SK-N-SH (cell line): ENCODE measurements at regions not wholly inside any gene's neighbourhood (a gene's known extent, or its start where the extent isn't known, plus 50 kb on each side); places are given as distances from the start of the nearest gene placed in this dataset.

Experiments used
- CTCF ChIA-PET: fragments of 300-600, 350-600 bp; formaldehyde crosslinking; extraction: SDS; loops from one replicate; lab custom pipeline; 2021; lab: Yijun Ruan, JAX
- POLR2A ChIA-PET: fragments of 350-600 bp; sonication (Branson Sonifier 250); formaldehyde crosslinking; extraction: SDS; loops from one replicate; lab custom pipeline; 2020; ENCODE audit warnings: antibody characterized with exemption, inconsistent platforms; lab: Yijun Ruan, JAX
- DNase-seq: peaks from one replicate; pipeline ENCODE4 v3.0.0; 2012
- H2AFZ ChIP-seq: fragments of 200-600 bp; sonication (generic); 2 replicates; pipeline ENCODE4 v1.8.1; 2016; ENCODE audit warnings: antibody characterized with exemption, mild to moderate bottlenecking, low read depth
- H3F3A ChIP-seq: fragments of 200-600 bp; sonication (generic); replicated peaks from 2 replicates; pipeline ENCODE3; 2016; ENCODE audit warnings: antibody characterized with exemption, mild to moderate bottlenecking; ENCODE audit not compliant: insufficient read depth
- H3K27ac ChIP-seq, 2 experiments: fragments of 200-500 bp in 1 of 2; fragments of 200-600 bp in 1 of 2; sonication (Bioruptor generic) in 1 of 2; sonication (generic), shearing (Covaris generic) in 1 of 2; 2 replicates each; pipeline versions ENCODE4 v1.5.1 to v1.6.1; 2014 to 2016; ENCODE audit warnings: low read depth in 2 of 2, inconsistent platforms in 1 of 2, low read length in 1 of 2, mild to moderate bottlenecking in 1 of 2, mixed read lengths in 1 of 2
- H3K27me3 ChIP-seq: fragments of 200-600 bp; sonication (generic), shearing (Covaris generic); 2 replicates; pipeline ENCODE4 v1.6.1; 2016; ENCODE audit warnings: mixed run types; ENCODE audit not compliant: insufficient read depth
- H3K36me3 ChIP-seq, 2 experiments: fragments of 200-500 bp in 1 of 2; fragments of 200-600 bp in 1 of 2; sonication (Bioruptor generic) in 1 of 2; sonication (generic) in 1 of 2; replicated peaks in 1 of 2; 2 replicates each; pipeline versions ENCODE3 to v1.5.1; 2014 to 2016; ENCODE audit warnings: low read length in 1 of 2, mild to moderate bottlenecking in 1 of 2; ENCODE audit not compliant: insufficient read depth in 2 of 2, control insufficient read depth in 1 of 2
- H3K4me1 ChIP-seq, 2 experiments: fragments of 200-500 bp in 1 of 2; fragments of 200-600 bp in 1 of 2; sonication (Bioruptor generic) in 1 of 2; sonication (generic), shearing (Covaris generic) in 1 of 2; 2 replicates each; pipeline versions ENCODE4 v1.5.1 to v1.6.1; 2014 to 2016; ENCODE audit warnings: low read depth in 1 of 2, low read length in 1 of 2, mixed run types in 1 of 2; ENCODE audit not compliant: insufficient read depth in 2 of 2, control insufficient read depth in 1 of 2
- H3K4me2 ChIP-seq: fragments of 200-600 bp; sonication (generic), shearing (Covaris generic); 2 replicates; pipeline ENCODE4 v1.6.1; 2017; ENCODE audit warnings: mixed run types
- H3K4me3 ChIP-seq, 2 experiments: fragments of 200-500 bp in 1 of 2; fragments of 200-600 bp in 1 of 2; sonication (Bioruptor generic) in 1 of 2; sonication (generic), shearing (Covaris generic) in 1 of 2; 2 replicates each; pipeline versions ENCODE4 v1.5.1 to v1.8.1; 2014 to 2016; ENCODE audit warnings: low read depth in 2 of 2, inconsistent platforms in 1 of 2, low read length in 1 of 2, mild to moderate bottlenecking in 1 of 2, mixed read lengths in 1 of 2, moderate library complexity in 1 of 2
- H3K79me2 ChIP-seq: fragments of 200-600 bp; sonication (generic); 2 replicates; pipeline ENCODE4 v1.8.1; 2017; ENCODE audit warnings: mild to moderate bottlenecking; ENCODE audit not compliant: insufficient read depth
- H3K9ac ChIP-seq: fragments of 200-600 bp; sonication (generic); 2 replicates; pipeline ENCODE4 v1.6.1; 2017; ENCODE audit warnings: mixed run types
- H3K9me2 ChIP-seq: fragments of 200-600 bp; sonication (generic); 2 replicates; pipeline ENCODE4 v1.6.1; 2017; ENCODE audit warnings: mixed run types
- H3K9me3 ChIP-seq: fragments of 200-600 bp; sonication (generic); 2 replicates; pipeline ENCODE4 v1.6.1; 2017; ENCODE audit warnings: mixed run types, mild to moderate bottlenecking, moderate library complexity
- H4K20me1 ChIP-seq: fragments of 200-600 bp; sonication (generic); 2 replicates; pipeline ENCODE4 v1.6.1; 2017; ENCODE audit warnings: mild to moderate bottlenecking, mixed run types; ENCODE audit not compliant: insufficient read depth
- EP300 ChIP-seq, 2 experiments: IDR thresholded peaks; 2 replicates each; pipeline versions ENCODE4 v1.4.0 to v1.6.1; 2012; ENCODE audit warnings: borderline replicate concordance in 1 of 2, low read depth in 1 of 2, low read length in 1 of 2
- EZH2phosphoT487 ChIP-seq: fragments of 200-600 bp; sonication (generic); IDR thresholded peaks from 2 replicates; pipeline ENCODE4 v1.6.1; 2017; ENCODE audit warnings: low read depth, mixed run types, mild to moderate bottlenecking, antibody characterized with exemption, moderate library complexity, borderline replicate concordance
- FOSL2 ChIP-seq: IDR thresholded peaks from 2 replicates; pipeline ENCODE4 v1.4.0; 2012; ENCODE audit warnings: low read depth, mild to moderate bottlenecking, moderate library complexity, borderline replicate concordance
- FOXM1 ChIP-seq: IDR thresholded peaks from 2 replicates; pipeline ENCODE4 v1.4.0; 2012; ENCODE audit warnings: low read depth, mild to moderate bottlenecking
- MEF2A ChIP-seq: IDR thresholded peaks from 2 replicates; pipeline ENCODE4 v1.4.0; 2012; ENCODE audit warnings: low read depth, borderline replicate concordance
- RAD21 ChIP-seq: IDR thresholded peaks from 2 replicates; pipeline ENCODE4 v1.6.1; 2012; ENCODE audit warnings: mild to moderate bottlenecking, low read length
- RFX5 ChIP-seq: IDR thresholded peaks from 2 replicates; pipeline ENCODE4 v1.6.1; 2012; ENCODE audit warnings: mild to moderate bottlenecking, improper control_type of control experiment, low read length
- SIN3A ChIP-seq: IDR thresholded peaks from 2 replicates; pipeline ENCODE4 v1.6.1; 2012; ENCODE audit warnings: low read depth, mild to moderate bottlenecking, low read length, moderate library complexity, borderline replicate concordance
- TAF1 ChIP-seq: IDR thresholded peaks from 2 replicates; pipeline ENCODE4 v1.6.1; 2012; ENCODE audit warnings: low read depth, mild to moderate bottlenecking, low read length, moderate library complexity, borderline replicate concordance
- TEAD4 ChIP-seq: IDR thresholded peaks from 2 replicates; pipeline ENCODE4 v1.4.0; 2012; ENCODE audit warnings: mild to moderate bottlenecking, borderline replicate concordance; ENCODE audit not compliant: insufficient read depth
- USF2 ChIP-seq: fragments of 150-350 bp; IDR thresholded peaks from 2 replicates; pipeline ENCODE4 v1.6.1; 2017; ENCODE audit warnings: antibody characterized with exemption, low read length, low read depth, borderline replicate concordance
- WGBS: methylation state at CpG from one replicate; pipeline ENCODE4 v1.1.6; 2017; ENCODE audit warnings: low lambda C conversion rate; 5-methylcytosine and 5-hydroxymethylcytosine counted together
- small RNA-seq, 7 experiments: library from RNA; depleted of rRNA; stranded (forward); fragments of <200 nt; gene quantifications; one replicate each; pipeline ENCODE3, GENCODE V24; 2012

- 13% methylated on average over 5 of the region's 5 CpGs for WGBS
- Histone ChIP-seq H3K36me3 (no peaks in the 10 kb centered on the region), H3K4me3 (no peak overlapping the region), H3K27ac (no peak overlapping the region), H3K27me3 (no peaks in the 10 kb centered on the region), H3K79me2 (no peaks in the 10 kb centered on the region), H3K9ac (no peak overlapping the region), H4K20me1 (no peaks in the 10 kb centered on the region), H2AFZ (no peak overlapping the region), H3K4me1 (no peaks in the 10 kb centered on the region; a peak in 1 of 4 replicates), H3K9me2 (no peaks in the 10 kb centered on the region), H3K4me2 (no peak overlapping the region), H3F3A (no peaks in the 10 kb centered on the region), H3K9me3 (no peaks in the 10 kb centered on the region)
- TF ChIP-seq USF2 (no peak), RAD21 (no peak), MEF2A (no peak), RFX5 (no peak), SIN3A (no peak), EP300 (IDR thresholded peaks at IDR 0.05; ENCODE audit: borderline replicate concordance in 1 of 2, low read depth in 1 of 2, low read length in 1 of 2) (no peak), FOXM1 (no peak), EZH2phosphoT487 (no peak), TEAD4 (no peak), TAF1 (no peak), FOSL2 (no peak)
- ChIA-PET POLR2A (no interaction called here), CTCF (interaction anchor here (1.0 kb wide), 1 partner anchor 22 kb away, joined by 3 read pairs; no protein-coding TSS in a partner anchor)
- no peak for DNase-seq
Observed at GRCh38 chr21:20946701-20947100, 51.5 kb upstream of the NCAM2 start.

Small RNA genes in the stretch of these regions (small RNA-seq; reads per million reads assigned to genes)
- gene AL157359.3 (0 reads per million in 7 experiments), gene AP001506.1 (0 reads per million in 7 experiments), gene MIR548X (0 reads per million in 7 experiments), gene RN7SKP147 (0 reads per million in 7 experiments), gene RNU1-139P (0 to 3.6 (median 0) reads per million in 7 experiments), gene RNU6-772P (0 reads per million in 7 experiments), gene RPL37P4 (0 reads per million in 7 experiments)
